ENCODE measurements at regions not wholly inside any gene's neighbourhood (a gene's known extent, or its start where the extent isn't known, plus 50 kb on each side); places are given as distances from the start of the nearest gene placed in this dataset.

- TF ChIP-seq CTCF (IDR thresholded peaks at IDR 0.05): peak in 1 of 2 experiments; percentile 10
- Histone ChIP-seq H3K27me3 (no peaks in the 10 kb centered on the region), H3K4me3 (no peak overlapping the region), H3K4me1 (peaks cover 0 to 17% (median 11%) of the 10 kb centered on the region in 4 donors), H3K9me3 (no peaks in the 10 kb centered on the region), H3K36me3 (no peaks in the 10 kb centered on the region), H3K27ac (peak overlapping the region; percentile 19 to 42)
- intact Hi-C loops (cut with DNase I; ENCODE audit: low total_unique reads): no loop called here
- DNase-seq: peak; percentile 25 to 74
Observed at GRCh38 chr20:11267131-11267761, 593.4 kb upstream of the JAG1 start.

GRCh38 chr20:11267762-11268335 lies 594.0 kb upstream of the JAG1 start:
- Histone ChIP-seq H3K4me1 (peaks cover 0 to 17% (median 11%) of the 10 kb centered on the region in 4 donors), H3K4me3 (no peak overlapping the region), H3K36me3 (no peaks in the 10 kb centered on the region), H3K27ac (peak overlapping the region; percentile 19 to 42), H3K27me3 (no peaks in the 10 kb centered on the region), H3K9me3 (no peaks in the 10 kb centered on the region)
- intact Hi-C loops (cut with DNase I; ENCODE audit: low total_unique reads): no loop called here
- TF ChIP-seq CTCF (IDR thresholded peaks at IDR 0.05): no peak
- no peak for DNase-seq

- H3K27me3 ChIP-seq: no peaks in the 10 kb centered on the region
- intact Hi-C loops (cut with DNase I; ENCODE audit: low total_unique reads): loop anchor here (2.0 to 10.0 kb wide), 5 partner anchors 274 to 1296 kb away; no protein-coding TSS in a partner anchor
- TF ChIP-seq CTCF (IDR thresholded peaks at IDR 0.05): no peak
- no peaks in the 10 kb centered on the region for H3K9me3 ChIP-seq
- no peak overlapping the region for H3K27ac ChIP-seq
- H3K4me1 ChIP-seq: peaks cover 0 to 27% (median 11%) of the 10 kb centered on the region in 4 donors
- no peak overlapping the region for H3K4me3 ChIP-seq
- H3K36me3 ChIP-seq: no peaks in the 10 kb centered on the region
- no peak for DNase-seq
Observed at GRCh38 chr20:11270566-11270965, 596.8 kb upstream of the JAG1 start.

GRCh38 chr20:11271319-11271718 lies 597.5 kb upstream of the JAG1 start:
- Histone ChIP-seq H3K27ac (no peak overlapping the region), H3K4me3 (no peak overlapping the region), H3K4me1 (peaks cover 0 to 27% (median 11%) of the 10 kb centered on the region in 4 donors), H3K27me3 (no peaks in the 10 kb centered on the region), H3K36me3 (no peaks in the 10 kb centered on the region), H3K9me3 (no peaks in the 10 kb centered on the region)
- TF ChIP-seq CTCF (IDR thresholded peaks at IDR 0.05): no peak
- DNase-seq: no peak
- intact Hi-C loops (cut with DNase I; ENCODE audit: low total_unique reads): loop anchor here (2.0 to 10.0 kb wide), 5 partner anchors 273 to 1297 kb away; no protein-coding TSS in a partner anchor

GRCh38 chr20:11271920-11272594 lies 598.3 kb upstream of the JAG1 start:
- Histone ChIP-seq H3K4me3 (no peak overlapping the region), H3K27ac (no peak overlapping the region), H3K4me1 (peaks cover 0 to 24% (median 9%) of the 10 kb centered on the region in 4 donors), H3K9me3 (no peaks in the 10 kb centered on the region), H3K36me3 (no peaks in the 10 kb centered on the region), H3K27me3 (peaks cover 0 to 2% of the 10 kb centered on the region in 2 donors)
- intact Hi-C loops (cut with DNase I; ENCODE audit: low total_unique reads): loop anchor here (2.0 to 10.0 kb wide), 5 partner anchors 273 to 1297 kb away; no protein-coding TSS in a partner anchor
- no peak for DNase-seq
- TF ChIP-seq CTCF (IDR thresholded peaks at IDR 0.05): no peak

All from tibial artery (tissue), 4 donors.